Activated CD4-positive, alpha-beta memory T cell treated with anti-CD3 and anti-CD28 coated beads, Interleukin-2, amount 10 ng/mL, durations not matched to agents 7 days and 5 days (primary cell): ENCODE measurements at regions not wholly inside any gene's neighbourhood (a gene's known extent, or its start where the extent isn't known, plus 50 kb on each side); places are given as distances from the start of the nearest gene placed in this dataset.
"Not testable (repeated sequence)": the region's sequence is repeated elsewhere in the genome, so short reads cannot be mapped to it uniquely, and the experiment has no call there.

Source experiments
- CTCF ChIA-PET: fragments of 350-600 bp; sonication (Branson Sonifier 250); formaldehyde crosslinking; loops from one replicate; lab custom pipeline; 2021; ENCODE audit warnings: antibody characterized with exemption, inconsistent platforms; lab: Charles Lee
- POLR2A ChIA-PET: fragments of 350-600 bp; sonication (Branson Sonifier 250); formaldehyde crosslinking; loops from one replicate; lab custom pipeline; 2021; ENCODE audit warnings: antibody characterized with exemption; lab: Charles Lee
- DNase-seq: peaks from one replicate; pipeline ENCODE4 v3.0.0-alpha.2; 2020
- H3K27ac Mint-ChIP-seq: one replicate; pipeline ENCODE4 v1.8.0; 2021; ENCODE audit warnings: mild to moderate bottlenecking, mixed read lengths
- H3K27me3 Mint-ChIP-seq: one replicate; pipeline ENCODE4 v1.8.0; 2021; ENCODE audit warnings: mixed read lengths
- H3K36me3 Mint-ChIP-seq: one replicate; pipeline ENCODE4 v1.8.0; 2021; ENCODE audit warnings: low read depth, mixed read lengths
- H3K4me1 Mint-ChIP-seq: one replicate; pipeline ENCODE4 v1.8.0; 2021; ENCODE audit warnings: mixed read lengths
- H3K4me3 Mint-ChIP-seq: one replicate; pipeline ENCODE4 v1.8.0; 2021; ENCODE audit warnings: mild to moderate bottlenecking, mixed read lengths
- H3K9me3 Mint-ChIP-seq: one replicate; pipeline ENCODE4 v1.8.0; 2021; ENCODE audit warnings: mixed read lengths

DNA sequence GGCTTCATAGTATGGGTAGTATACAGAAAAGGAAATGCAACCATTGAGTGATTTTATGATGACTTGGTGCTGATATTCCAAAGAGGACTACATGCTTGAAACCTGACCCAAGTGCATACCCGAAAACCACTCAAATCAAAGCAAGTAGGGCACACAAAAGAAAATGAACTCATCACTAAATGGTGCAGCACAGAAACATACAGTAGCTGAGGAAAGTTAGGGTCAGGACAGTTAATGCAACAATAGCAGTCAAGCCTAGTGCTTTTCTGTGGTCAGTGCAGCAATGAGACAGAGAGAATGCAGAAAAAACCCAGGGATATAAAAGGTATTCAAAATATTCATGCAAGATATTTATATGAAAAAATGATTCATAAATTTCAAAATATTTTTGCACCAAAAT, 711.1 kb downstream of the EPHA7 start:
- Mint-ChIP-seq H3K36me3 (no peaks in the 10 kb centered on the region), H3K4me1 (no peaks in the 10 kb centered on the region), H3K27me3 (no peaks in the 10 kb centered on the region), H3K4me3 (no peak overlapping the region), H3K27ac (no peak overlapping the region), H3K9me3 (no peaks in the 10 kb centered on the region)
- POLR2A ChIA-PET, result no interaction called here
- CTCF ChIA-PET, result no interaction called here
- DNase-seq, result no peak

DNA sequence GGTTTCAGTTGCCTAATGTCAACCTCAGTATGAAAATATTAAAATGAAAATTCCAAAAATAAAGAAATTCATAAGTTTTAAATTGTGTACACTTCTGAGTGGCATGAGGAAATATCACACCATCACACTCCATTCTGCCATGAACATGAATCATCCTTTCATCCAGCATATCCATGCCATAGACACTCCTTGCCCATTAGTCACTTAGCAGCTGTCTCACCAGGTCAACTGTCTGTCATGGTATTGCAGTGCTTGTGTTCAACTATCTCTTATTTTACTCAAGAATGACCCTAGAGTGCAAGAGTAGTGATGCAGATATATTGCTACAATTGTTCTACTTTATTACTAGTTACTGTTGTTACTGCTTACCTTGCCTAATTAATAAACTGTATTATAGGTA, 712.4 kb downstream of the EPHA7 start:
- ChIA-PET CTCF (no interaction called here), POLR2A (no interaction called here)
- no peak for DNase-seq
- Mint-ChIP-seq H3K4me3 (no peak overlapping the region), H3K27me3 (no peaks in the 10 kb centered on the region), H3K9me3 (no peaks in the 10 kb centered on the region), H3K27ac (no peak overlapping the region), H3K4me1 (no peaks in the 10 kb centered on the region), H3K36me3 (no peaks in the 10 kb centered on the region)

DNA sequence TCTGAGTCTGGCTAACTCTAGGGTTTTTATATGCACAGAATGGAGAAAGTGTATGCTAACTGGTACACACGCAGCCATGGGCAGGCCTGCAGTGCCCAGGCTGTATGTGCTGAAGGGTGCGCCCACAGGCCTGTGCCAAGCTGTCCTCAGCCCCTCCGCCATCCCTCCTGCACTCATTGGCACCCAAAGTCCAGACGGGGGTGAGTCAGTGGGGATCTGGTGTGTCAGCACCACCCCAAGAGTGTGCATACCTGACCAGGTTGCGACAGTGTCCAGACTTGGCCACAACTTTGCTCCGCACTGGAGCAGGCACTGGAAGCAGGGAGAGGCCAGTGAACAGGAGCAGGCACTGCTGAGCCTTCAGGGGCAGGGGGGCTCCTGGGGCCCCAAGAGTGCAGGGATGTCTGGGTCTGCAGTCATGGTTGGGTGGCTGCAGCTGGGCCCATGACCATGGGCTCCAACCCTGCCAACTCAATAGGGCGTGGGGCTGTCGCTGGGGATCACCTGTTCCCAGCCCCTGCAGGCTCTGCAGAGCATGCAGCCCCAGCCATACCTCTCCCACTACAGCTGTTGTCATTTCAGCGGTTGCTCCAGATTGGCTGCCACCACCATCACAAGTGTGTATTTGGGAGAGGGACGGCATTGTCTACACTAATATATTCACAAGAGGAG, 717.8 kb downstream of the EPHA7 start:
- H3K36me3 Mint-ChIP-seq, result no peaks in the 10 kb centered on the region
- CTCF ChIA-PET, result no interaction called here

DNA sequence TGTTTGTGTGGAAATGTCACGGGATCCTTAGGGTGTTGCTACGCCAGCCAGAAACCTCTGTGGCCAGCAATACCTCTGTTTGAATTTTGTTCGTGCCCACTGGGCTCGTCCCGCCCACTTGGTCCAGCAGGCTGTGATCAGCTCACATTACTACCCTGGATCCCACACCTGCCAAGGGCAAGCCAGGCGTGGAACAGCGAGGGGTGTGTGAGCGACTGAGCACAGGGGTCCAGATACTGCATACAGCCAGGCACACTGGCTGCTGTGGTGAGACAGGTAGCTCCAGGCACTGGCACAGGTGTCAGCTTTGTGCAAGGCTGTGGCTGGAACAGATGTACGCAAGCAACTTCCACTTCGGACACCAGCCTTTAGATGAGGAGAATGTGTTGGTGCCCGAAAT, 718.9 kb downstream of the EPHA7 start:
- Mint-ChIP-seq H3K27ac (no peak overlapping the region), H3K27me3 (no peaks in the 10 kb centered on the region), H3K4me1 (no peaks in the 10 kb centered on the region), H3K36me3 (no peaks in the 10 kb centered on the region), H3K4me3 (no peak overlapping the region), H3K9me3 (no peaks in the 10 kb centered on the region)
- ChIA-PET CTCF (no interaction called here), POLR2A (no interaction called here)
- DNase-seq, result no peak

More for the DNA sequence above, 717.8 kb downstream of the EPHA7 start:
- POLR2A ChIA-PET, result no interaction called here
- Mint-ChIP-seq H3K27ac (no peak overlapping the region), H3K4me3 (no peak overlapping the region), H3K27me3 (no peaks in the 10 kb centered on the region), H3K9me3 (no peaks in the 10 kb centered on the region), H3K4me1 (no peaks in the 10 kb centered on the region)
- DNase-seq, result no peak

DNA sequence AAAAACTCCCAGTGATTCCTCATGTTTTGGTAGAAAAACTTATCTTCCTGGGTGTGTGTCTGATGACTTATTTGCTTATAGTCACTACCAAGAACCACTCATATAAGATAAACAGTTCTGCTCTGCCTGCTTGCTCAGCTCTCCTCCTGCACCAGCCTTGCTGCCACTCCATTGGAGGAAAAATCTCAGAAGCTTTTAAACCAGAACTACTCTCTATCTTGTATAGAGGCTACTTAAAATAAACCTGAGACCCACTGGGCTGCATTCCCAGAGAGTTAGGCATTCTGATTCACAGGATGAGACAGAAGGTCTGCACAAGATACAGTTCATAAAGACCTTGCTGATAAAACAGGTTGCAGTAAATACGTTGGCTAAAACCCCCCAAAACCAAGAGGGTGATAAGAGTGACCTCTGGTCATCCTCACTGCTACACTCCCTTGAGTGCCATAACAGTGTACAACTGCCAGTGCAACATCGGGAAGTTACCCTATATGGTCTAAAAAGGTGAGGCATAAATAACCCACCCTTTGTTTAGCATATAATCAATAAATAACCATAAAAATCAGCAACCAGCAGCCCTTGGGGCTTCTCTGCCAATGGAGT, 728.3 kb downstream of the EPHA7 start:
- Mint-ChIP-seq H3K36me3 (no peaks in the 10 kb centered on the region), H3K9me3 (peaks cover 3% of the 10 kb centered on the region), H3K27ac (no peak overlapping the region), H3K4me1 (no peaks in the 10 kb centered on the region), H3K27me3 (no peaks in the 10 kb centered on the region), H3K4me3 (no peak overlapping the region)
- DNase-seq, result no peak
- ChIA-PET POLR2A (no interaction called here), CTCF (no interaction called here)

DNA sequence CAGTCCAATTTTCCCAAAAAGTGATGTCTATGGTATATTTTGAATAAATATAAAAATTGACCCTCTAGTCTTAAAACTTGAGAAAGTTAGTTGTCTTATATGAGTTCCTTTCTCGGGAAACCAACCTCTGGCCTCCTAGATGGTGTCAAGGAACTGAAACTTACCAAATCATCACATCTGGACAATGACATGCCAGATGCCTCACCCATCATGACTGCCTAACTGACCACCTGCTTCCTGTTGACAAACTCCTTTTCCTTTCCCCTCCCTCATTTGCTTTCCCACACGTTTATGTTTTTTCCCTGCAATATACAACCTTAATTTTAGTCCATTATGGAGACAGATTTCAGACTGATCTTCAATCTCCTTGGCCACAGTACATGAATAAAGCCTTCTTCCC, 731.0 kb downstream of the EPHA7 start:
- DNase-seq, result no peak
- POLR2A ChIA-PET, result no interaction called here
- Mint-ChIP-seq H3K27me3 (no peaks in the 10 kb centered on the region), H3K9me3 (peaks cover 6% of the 10 kb centered on the region), H3K36me3 (no peaks in the 10 kb centered on the region), H3K4me1 (no peaks in the 10 kb centered on the region), H3K27ac (no peak overlapping the region), H3K4me3 (no peak overlapping the region)
- CTCF ChIA-PET, result no interaction called here

DNA sequence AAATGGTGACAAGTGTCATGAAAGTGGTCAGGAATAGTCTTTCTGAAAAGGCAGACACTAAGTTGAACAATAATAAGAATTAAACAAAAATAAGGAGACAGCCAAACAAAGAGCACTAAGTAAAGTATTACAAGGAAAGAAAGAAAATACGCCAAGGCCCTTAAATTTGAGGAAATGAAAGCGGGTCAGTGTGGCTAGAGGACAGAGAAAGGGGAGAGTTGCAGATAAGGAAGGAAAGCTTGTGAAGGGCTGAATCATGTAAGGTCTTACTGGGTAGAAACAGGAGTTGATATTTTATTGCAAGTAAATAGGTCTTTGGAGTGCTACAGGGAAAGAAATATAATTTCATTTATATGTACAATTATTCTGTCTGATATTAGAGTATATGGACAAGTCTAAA, 732.1 kb downstream of the EPHA7 start:
- ChIA-PET CTCF (no interaction called here), POLR2A (no interaction called here)
- no peak overlapping the region for H3K27ac Mint-ChIP-seq
- H3K4me3 Mint-ChIP-seq, result no peak overlapping the region
- H3K9me3 Mint-ChIP-seq, result peaks cover 6% of the 10 kb centered on the region
- no peaks in the 10 kb centered on the region for H3K36me3 Mint-ChIP-seq
- no peak for DNase-seq
- no peaks in the 10 kb centered on the region for H3K4me1 Mint-ChIP-seq
- H3K27me3 Mint-ChIP-seq, result no peaks in the 10 kb centered on the region

DNA sequence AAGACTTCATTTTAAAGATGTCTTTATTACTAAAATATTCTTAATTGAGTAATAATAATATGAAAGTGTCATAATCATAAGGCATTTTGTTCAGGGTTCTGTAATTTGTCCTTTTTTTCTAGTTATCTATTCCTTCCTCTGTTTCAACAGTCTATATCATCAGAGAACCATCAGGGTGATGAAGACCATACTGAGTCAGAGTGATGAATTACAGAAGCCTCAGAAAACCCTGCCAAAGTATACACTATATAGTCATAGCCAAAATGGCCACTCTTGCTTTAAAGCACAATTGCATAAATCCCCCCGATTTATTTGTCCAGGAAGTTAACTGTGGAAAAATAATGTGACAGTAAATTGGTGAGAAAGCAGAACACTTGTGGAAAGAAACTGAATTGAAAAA, 735.0 kb downstream of the EPHA7 start:
- ChIA-PET CTCF (no interaction called here), POLR2A (no interaction called here)
- no peaks in the 10 kb centered on the region for H3K27me3 Mint-ChIP-seq
- no peaks in the 10 kb centered on the region for H3K4me1 Mint-ChIP-seq
- no peak overlapping the region for H3K27ac Mint-ChIP-seq
- H3K36me3 Mint-ChIP-seq, result no peaks in the 10 kb centered on the region
- no peak overlapping the region for H3K4me3 Mint-ChIP-seq
- H3K9me3 Mint-ChIP-seq, result peaks cover 9% of the 10 kb centered on the region
- no peak for DNase-seq

DNA sequence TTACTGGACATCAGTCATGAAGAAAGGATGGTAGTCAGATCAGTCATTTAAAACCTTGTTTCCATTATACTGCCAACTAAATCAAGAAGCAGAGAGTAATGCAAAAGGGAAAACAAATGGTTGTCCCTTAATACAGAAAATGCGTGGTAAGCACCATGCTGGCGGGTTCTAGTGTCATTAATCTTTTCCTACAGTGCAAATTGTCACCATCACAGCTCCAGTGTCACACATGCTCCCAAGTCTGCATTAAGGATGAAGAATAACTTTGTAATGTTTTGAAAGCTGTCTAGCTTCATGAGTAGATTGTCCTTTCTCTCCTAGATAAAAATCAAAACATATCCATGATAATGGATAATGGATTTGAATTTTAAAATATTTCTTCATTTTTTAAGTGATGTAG, 735.6 kb downstream of the EPHA7 start:
- peaks cover 9% of the 10 kb centered on the region for H3K9me3 Mint-ChIP-seq
- CTCF ChIA-PET, result no interaction called here
- H3K4me3 Mint-ChIP-seq, result no peak overlapping the region
- POLR2A ChIA-PET, result no interaction called here
- H3K36me3 Mint-ChIP-seq, result no peaks in the 10 kb centered on the region
- DNase-seq, result no peak
- H3K27ac Mint-ChIP-seq, result no peak overlapping the region
- H3K4me1 Mint-ChIP-seq, result no peaks in the 10 kb centered on the region
- no peaks in the 10 kb centered on the region for H3K27me3 Mint-ChIP-seq

DNA sequence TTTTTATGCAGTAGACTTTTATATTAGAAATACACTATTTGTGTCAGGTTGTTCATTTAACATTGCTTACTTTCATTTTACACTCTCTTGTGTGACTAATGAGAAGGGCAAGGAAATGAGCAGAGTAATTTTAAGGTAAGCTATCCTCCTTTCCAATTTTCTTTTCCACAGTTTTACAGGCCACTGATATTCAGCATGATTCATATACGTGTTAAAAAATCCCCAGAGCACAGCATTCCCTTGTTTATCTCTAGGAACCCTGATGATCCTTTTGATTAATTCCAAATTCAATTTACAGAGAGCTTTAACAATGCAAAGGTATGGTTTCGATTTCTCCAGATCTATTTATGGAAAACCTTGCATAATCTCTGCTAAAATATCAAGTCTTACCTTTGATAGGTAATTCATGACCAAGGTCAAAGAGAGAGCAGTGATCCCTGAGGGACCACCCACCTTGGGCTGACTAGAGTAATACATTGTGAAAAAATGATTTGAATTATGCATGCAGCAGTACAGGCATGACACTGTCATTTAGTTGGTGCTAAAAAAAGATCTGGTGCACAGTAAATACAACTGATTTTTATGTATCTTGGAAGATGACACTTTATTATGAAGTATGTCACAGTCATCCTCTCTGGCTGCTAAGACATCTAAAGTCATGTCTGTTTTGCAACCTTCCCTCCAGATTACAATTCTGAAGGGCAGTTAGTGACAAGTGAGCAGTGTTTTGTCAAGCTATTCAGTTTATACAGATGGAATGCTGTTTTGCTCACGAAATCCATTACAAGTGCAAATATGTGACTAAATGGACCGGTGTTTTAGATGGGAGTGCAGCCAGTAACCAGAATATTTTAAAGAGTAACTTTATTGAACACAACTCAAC, 736.6 kb downstream of the EPHA7 start:
- no peak for DNase-seq
- Mint-ChIP-seq H3K9me3 (peaks cover 6% of the 10 kb centered on the region), H3K4me1 (no peaks in the 10 kb centered on the region), H3K4me3 (no peak overlapping the region), H3K36me3 (no peaks in the 10 kb centered on the region), H3K27ac (no peak overlapping the region), H3K27me3 (no peaks in the 10 kb centered on the region)
- POLR2A ChIA-PET, result no interaction called here
- CTCF ChIA-PET, result no interaction called here

DNA sequence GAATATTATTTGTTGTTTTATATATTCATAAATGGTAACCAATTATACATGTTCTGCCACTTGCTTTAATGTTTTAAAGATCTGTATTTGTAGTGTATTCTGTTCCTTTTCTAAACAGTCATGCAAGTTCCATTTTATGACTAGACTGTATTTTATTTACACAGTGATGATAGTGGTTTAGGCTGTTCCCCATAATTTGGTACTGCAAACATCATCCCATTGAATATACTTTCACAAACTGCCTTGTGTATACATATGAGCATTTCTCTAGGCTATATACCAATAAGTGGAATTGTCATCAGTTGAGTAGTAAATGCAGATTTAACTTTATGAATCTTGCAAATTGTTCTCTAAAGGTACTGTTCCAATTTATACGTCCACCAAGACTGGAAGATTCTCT, 738.0 kb downstream of the EPHA7 start:
- DNase-seq, result no peak
- no peak overlapping the region for H3K27ac Mint-ChIP-seq
- no peaks in the 10 kb centered on the region for H3K36me3 Mint-ChIP-seq
- H3K4me1 Mint-ChIP-seq, result no peaks in the 10 kb centered on the region
- H3K9me3 Mint-ChIP-seq, result peaks cover 6% of the 10 kb centered on the region
- H3K4me3 Mint-ChIP-seq, result no peak overlapping the region
- POLR2A ChIA-PET, result no interaction called here
- CTCF ChIA-PET, result no interaction called here
- no peaks in the 10 kb centered on the region for H3K27me3 Mint-ChIP-seq

DNA sequence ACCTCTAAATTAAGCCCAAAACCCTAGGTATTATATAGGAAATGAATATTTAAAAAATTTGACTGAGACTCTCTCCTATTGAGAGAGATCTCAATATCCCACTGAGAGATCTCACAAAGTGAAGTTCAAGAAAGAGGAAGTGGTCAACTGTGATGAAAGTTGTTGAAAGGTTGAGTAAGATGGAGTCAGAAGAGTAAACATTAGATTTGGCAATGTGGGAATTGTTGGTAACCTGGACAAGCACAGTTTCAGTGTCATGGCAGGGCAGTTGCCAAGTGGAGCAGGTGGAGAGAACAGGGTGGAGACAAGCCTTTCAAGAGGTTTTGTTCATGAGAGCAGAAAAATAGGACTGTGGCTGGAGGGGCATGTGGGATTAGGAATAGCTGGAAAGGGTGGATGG, 747.9 kb downstream of the EPHA7 start:
- H3K27me3 Mint-ChIP-seq, H3K36me3 Mint-ChIP-seq, DNase-seq, H3K4me1 Mint-ChIP-seq, CTCF ChIA-PET, H3K27ac Mint-ChIP-seq, H3K4me3 Mint-ChIP-seq, POLR2A ChIA-PET: not testable (repeated sequence)
- peaks cover 16% of the 10 kb centered on the region for H3K9me3 Mint-ChIP-seq

DNA sequence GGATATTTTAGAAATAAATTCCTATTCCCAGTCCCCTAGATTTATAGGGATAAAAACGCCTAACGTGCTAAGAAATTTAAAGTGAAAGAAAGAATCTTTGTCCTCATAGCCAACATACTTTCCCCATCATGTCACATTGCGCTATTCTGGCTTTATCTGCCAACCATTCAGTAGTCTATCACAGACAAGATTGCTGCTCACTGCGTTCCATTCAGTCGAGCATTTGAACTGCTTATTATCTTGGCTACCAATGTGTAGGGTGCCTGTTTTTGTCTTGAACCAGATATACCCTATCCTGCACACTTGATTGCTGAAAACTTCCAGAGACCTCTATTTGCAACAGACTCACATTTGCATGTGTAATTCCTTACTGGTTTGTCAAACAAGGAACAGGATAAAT, 751.5 kb downstream of the EPHA7 start:
- Mint-ChIP-seq H3K27me3 (no peaks in the 10 kb centered on the region), H3K9me3 (peaks cover 6% of the 10 kb centered on the region), H3K4me3 (no peak overlapping the region), H3K27ac (no peak overlapping the region), H3K36me3 (no peaks in the 10 kb centered on the region), H3K4me1 (no peaks in the 10 kb centered on the region)
- CTCF ChIA-PET, result no interaction called here
- no peak for DNase-seq
- POLR2A ChIA-PET, result no interaction called here
